K562 (cell line): ENCODE measurements at regions not wholly inside any gene's neighbourhood (a gene's known extent, or its start where the extent isn't known, plus 50 kb on each side); places are given as distances from the start of the nearest gene placed in this dataset.

ENCODE experiments used
- ATAC-seq: fragments of 200-7000 bp; cut with Tn5 transposase; 3 replicates; pipeline ENCODE4 v1.9.1; 2020; ENCODE audit warnings: moderate library complexity
- BruUV-seq: library from RNA; stranded (reverse); fragments of 400-500 nt; replicated peaks from 2 replicates; lab custom pipeline; 2021; lab: Mats Ljungman, UMichigan
- CTCF ChIA-PET: fragments of 300-600 bp; formaldehyde crosslinking; extraction: SDS; loops from one replicate; lab custom pipeline; 2021; ENCODE audit warnings: low intra/inter-chr PET ratio; lab: Yijun Ruan, JAX
- POLR2A ChIA-PET: fragments of 300-600, 350-650 bp; sonication (Branson Sonifier 250); formaldehyde crosslinking; extraction: SDS; loops from one replicate; lab custom pipeline; 2021; ENCODE audit warnings: antibody characterized with exemption, inconsistent platforms; lab: Yijun Ruan, JAX
- DNase-seq, 4 experiments: peaks; one replicate each; pipeline versions ENCODE4 v3.0.0 to v3.0.0-alpha.2; 2011 to 2018; ENCODE audit warnings: low spot score in 3 of 4, mixed read lengths in 3 of 4; ENCODE audit errors: extremely low read depth in 1 of 4
- FAIRE-seq: peaks from 2 replicates; lab custom pipeline; 2011; peaks lifted over from hg19 to GRCh38; lab: Jason Lieb, UNC
- H2AFZ ChIP-seq: 2 replicates; pipeline ENCODE4 v1.6.0; 2011; ENCODE audit warnings: low read depth, low read length, control low read depth, inconsistent platforms
- H3K27ac ChIP-seq: fragments of 200-600 bp; 3 replicates; pipeline ENCODE4 v1.8.0; 2011; ENCODE audit warnings: low read depth, mild to moderate bottlenecking, control low read depth, inconsistent platforms, low read length, moderate library complexity, mixed read lengths; ENCODE audit errors: extremely low read depth
- H3K27me3 ChIP-seq, 2 experiments: fragments of 300-600 bp in 1 of 2; 2 replicates in 1 of 2; 3 replicates in 1 of 2; pipeline versions ENCODE4 v1.6.0 to v1.8.0; 2011; ENCODE audit warnings: inconsistent platforms in 2 of 2, low read length in 2 of 2, mild to moderate bottlenecking in 1 of 2, mixed read lengths in 1 of 2, moderate library complexity in 1 of 2; ENCODE audit not compliant: control insufficient read depth in 2 of 2, insufficient read depth in 2 of 2
- H3K36me3 ChIP-seq: fragments of 300-600 bp; 3 replicates; pipeline ENCODE4 v1.8.0; 2011; ENCODE audit warnings: mild to moderate bottlenecking, low read length, inconsistent platforms; ENCODE audit not compliant: control insufficient read depth, insufficient read depth
- H3K4me1 ChIP-seq, 2 experiments: fragments of 200-600 bp in 1 of 2; replicated peaks in 1 of 2; 2 replicates in 1 of 2; 3 replicates in 1 of 2; pipeline versions ENCODE4 v1.5.1 to v1.8.0; 2011; ENCODE audit warnings: inconsistent platforms in 2 of 2, low read length in 2 of 2, mild to moderate bottlenecking in 1 of 2, mixed read lengths in 1 of 2, moderate library complexity in 1 of 2; ENCODE audit not compliant: control insufficient read depth in 2 of 2, insufficient read depth in 2 of 2
- H3K4me2 ChIP-seq: 2 replicates; pipeline ENCODE4 v1.6.1; 2011; ENCODE audit warnings: low read length, control low read depth, inconsistent platforms, mixed read lengths; ENCODE audit not compliant: insufficient read depth
- H3K4me3 ChIP-seq: fragments of 200-600 bp; sonication (generic), shearing (Covaris generic); 2 replicates; pipeline ENCODE4 v1.5.1; 2016; ENCODE audit warnings: control low read depth, inconsistent platforms
- H3K79me2 ChIP-seq: fragments of 200-600 bp; 3 replicates; pipeline ENCODE4 v1.8.0; 2011; ENCODE audit warnings: low read length, inconsistent platforms; ENCODE audit not compliant: control insufficient read depth, insufficient read depth
- H3K9ac ChIP-seq, 2 experiments: 2 replicates each; pipeline versions ENCODE4 v1.6.0 to v1.6.1; 2011; ENCODE audit warnings: low read depth in 2 of 2, low read length in 2 of 2, control low read depth in 1 of 2, inconsistent platforms in 1 of 2, mild to moderate bottlenecking in 1 of 2, mixed read lengths in 1 of 2; ENCODE audit not compliant: insufficient read depth in 1 of 2
- H3K9me1 ChIP-seq: one replicate; pipeline ENCODE4 v1.6.0; 2011; ENCODE audit warnings: inconsistent platforms, mild to moderate bottlenecking, low read length, moderate library complexity; ENCODE audit not compliant: control insufficient read depth, insufficient read depth
- H3K9me3 ChIP-seq: replicated peaks from 2 replicates; pipeline ENCODE4 v1.5.1; 2011; ENCODE audit warnings: low read depth, low read length, inconsistent platforms; ENCODE audit not compliant: control insufficient read depth, insufficient read depth
- H4K20me1 ChIP-seq: replicated peaks from 2 replicates; pipeline ENCODE4 v1.6.1; 2011; ENCODE audit warnings: low read length, inconsistent platforms, mixed read lengths; ENCODE audit not compliant: control insufficient read depth, insufficient read depth
- DMBX1 ChIP-seq: fragments of 250-450 bp; sonication (Bioruptor Pico); IDR thresholded peaks from 2 replicates; pipeline ENCODE4 v1.8.0; 2022; ENCODE audit warnings: inconsistent platforms, mild to moderate bottlenecking, moderate library complexity, borderline replicate concordance
- MAFK ChIP-seq: IDR thresholded peaks from 2 replicates; pipeline ENCODE4 v1.6.1; 2011; ENCODE audit warnings: low read length, improper control_type of control experiment
- MCM2 ChIP-seq: fragments of 450-650 bp; IDR thresholded peaks from 2 replicates; pipeline ENCODE4 v1.6.1; 2017; ENCODE audit warnings: low read depth, mild to moderate bottlenecking
- MXI1 ChIP-seq: IDR thresholded peaks from 2 replicates; pipeline ENCODE4 v1.6.1; 2011; ENCODE audit warnings: low read depth, mild to moderate bottlenecking, improper control_type of control experiment, low read length
- WGBS: fragments of 100-300 bp; shearing (Covaris generic); methylation state at CpG from one replicate; pipeline ENCODE4 v1.1.6; 2016; ENCODE audit warnings: low coverage, mixed read lengths; ENCODE audit not compliant: insufficient coverage; ENCODE audit errors: missing lambda C conversion rate; 5-methylcytosine and 5-hydroxymethylcytosine counted together
- in situ Hi-C: fragments of 300-500 bp; cut with MboI; formaldehyde crosslinking; loops from 4 replicates; pipeline ENCODE4 v1.15.0; 2018; ENCODE audit warnings: inconsistent platforms, mixed read lengths
- intact Hi-C: fragments of 100-400 bp; cut with micrococcal nuclease; formaldehyde crosslinking; loops from 2 replicates; pipeline ENCODE4 v1.14.2; 2022
- TF ChIP-seq, protein P1 (sequence below): fragments of 450-650 bp; IDR thresholded peaks from 2 replicates; pipeline ENCODE4 v1.6.1; 2014; ENCODE audit warnings: low read depth, mild to moderate bottlenecking, moderate library complexity, borderline replicate concordance
- TF ChIP-seq, protein P2 (sequence below): IDR thresholded peaks from 2 replicates; pipeline ENCODE4 v1.6.1; 2011; ENCODE audit warnings: borderline replicate concordance, low read depth, mild to moderate bottlenecking, moderate library complexity, low read length; ENCODE audit not compliant: insufficient read depth, poor library complexity, severe bottlenecking
- TF ChIP-seq, protein P3 (sequence below): sonication (generic); formaldehyde crosslinking; IDR thresholded peaks from 2 replicates; pipeline ENCODE4 v1.4.0; 2020; ENCODE audit warnings: mild to moderate bottlenecking, missing genetic modification reagents

DNA sequence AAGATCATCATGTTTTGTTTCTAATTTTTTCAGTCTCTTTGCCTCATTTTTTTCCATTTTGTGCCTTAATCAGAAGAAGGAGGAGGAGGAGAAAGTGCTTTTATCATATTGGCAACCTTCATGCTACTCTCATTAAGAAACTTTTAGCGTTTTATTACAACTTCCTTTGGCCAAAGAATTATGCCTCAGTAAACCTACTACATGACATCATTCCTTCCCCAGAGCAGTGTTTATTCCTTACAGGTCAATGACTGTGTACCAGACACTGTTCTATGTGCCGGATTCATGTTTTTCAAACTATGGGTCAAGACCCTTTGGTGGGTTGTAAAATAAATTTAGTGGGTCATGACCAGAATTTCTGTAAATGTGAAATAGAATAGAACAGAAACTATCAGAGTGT, 110.4 kb downstream of the SLC30A10 start:
- intact Hi-C loops, result loop anchor here (10.0 kb wide), 4 partner anchors 243 to 1563 kb away; no protein-coding TSS in a partner anchor
- POLR2A ChIA-PET, result no interaction called here
- no TSS peak for BruUV-seq
- CTCF ChIA-PET, result no interaction called here
- Histone ChIP-seq H3K9ac (no peak overlapping the region), H3K4me3 (no peak overlapping the region), H3K9me3 (no peaks in the 10 kb centered on the region), H3K9me1 (no peaks in the 10 kb centered on the region), H3K27me3 (peaks cover 16 to 24% of the 10 kb centered on the region in 2 experiments; a peak in 4 of 5 replicates), H3K36me3 (no peaks in the 10 kb centered on the region), H3K27ac (no peak overlapping the region), H4K20me1 (no peaks in the 10 kb centered on the region), H3K4me1 (no peaks in the 10 kb centered on the region), H3K4me2 (no peak overlapping the region), H3K79me2 (no peaks in the 10 kb centered on the region), H2AFZ (no peak overlapping the region)
- no peak for ATAC-seq
- 3% methylated on average over 2 of the region's 2 CpGs for WGBS
- FAIRE-seq, result no peak
- TF ChIP-seq MCM2 (no peak), DMBX1 (CRISPR knock-in tag) (no peak), MAFK (no peak), MXI1 (no peak)
- TF ChIP-seq, protein P1, sequence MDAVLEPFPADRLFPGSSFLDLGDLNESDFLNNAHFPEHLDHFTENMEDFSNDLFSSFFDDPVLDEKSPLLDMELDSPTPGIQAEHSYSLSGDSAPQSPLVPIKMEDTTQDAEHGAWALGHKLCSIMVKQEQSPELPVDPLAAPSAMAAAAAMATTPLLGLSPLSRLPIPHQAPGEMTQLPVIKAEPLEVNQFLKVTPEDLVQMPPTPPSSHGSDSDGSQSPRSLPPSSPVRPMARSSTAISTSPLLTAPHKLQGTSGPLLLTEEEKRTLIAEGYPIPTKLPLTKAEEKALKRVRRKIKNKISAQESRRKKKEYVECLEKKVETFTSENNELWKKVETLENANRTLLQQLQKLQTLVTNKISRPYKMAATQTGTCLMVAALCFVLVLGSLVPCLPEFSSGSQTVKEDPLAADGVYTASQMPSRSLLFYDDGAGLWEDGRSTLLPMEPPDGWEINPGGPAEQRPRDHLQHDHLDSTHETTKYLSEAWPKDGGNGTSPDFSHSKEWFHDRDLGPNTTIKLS, result no peak
- TF ChIP-seq, protein P2, sequence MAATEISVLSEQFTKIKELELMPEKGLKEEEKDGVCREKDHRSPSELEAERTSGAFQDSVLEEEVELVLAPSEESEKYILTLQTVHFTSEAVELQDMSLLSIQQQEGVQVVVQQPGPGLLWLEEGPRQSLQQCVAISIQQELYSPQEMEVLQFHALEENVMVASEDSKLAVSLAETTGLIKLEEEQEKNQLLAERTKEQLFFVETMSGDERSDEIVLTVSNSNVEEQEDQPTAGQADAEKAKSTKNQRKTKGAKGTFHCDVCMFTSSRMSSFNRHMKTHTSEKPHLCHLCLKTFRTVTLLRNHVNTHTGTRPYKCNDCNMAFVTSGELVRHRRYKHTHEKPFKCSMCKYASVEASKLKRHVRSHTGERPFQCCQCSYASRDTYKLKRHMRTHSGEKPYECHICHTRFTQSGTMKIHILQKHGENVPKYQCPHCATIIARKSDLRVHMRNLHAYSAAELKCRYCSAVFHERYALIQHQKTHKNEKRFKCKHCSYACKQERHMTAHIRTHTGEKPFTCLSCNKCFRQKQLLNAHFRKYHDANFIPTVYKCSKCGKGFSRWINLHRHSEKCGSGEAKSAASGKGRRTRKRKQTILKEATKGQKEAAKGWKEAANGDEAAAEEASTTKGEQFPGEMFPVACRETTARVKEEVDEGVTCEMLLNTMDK, result no peak
- TF ChIP-seq, protein P3, sequence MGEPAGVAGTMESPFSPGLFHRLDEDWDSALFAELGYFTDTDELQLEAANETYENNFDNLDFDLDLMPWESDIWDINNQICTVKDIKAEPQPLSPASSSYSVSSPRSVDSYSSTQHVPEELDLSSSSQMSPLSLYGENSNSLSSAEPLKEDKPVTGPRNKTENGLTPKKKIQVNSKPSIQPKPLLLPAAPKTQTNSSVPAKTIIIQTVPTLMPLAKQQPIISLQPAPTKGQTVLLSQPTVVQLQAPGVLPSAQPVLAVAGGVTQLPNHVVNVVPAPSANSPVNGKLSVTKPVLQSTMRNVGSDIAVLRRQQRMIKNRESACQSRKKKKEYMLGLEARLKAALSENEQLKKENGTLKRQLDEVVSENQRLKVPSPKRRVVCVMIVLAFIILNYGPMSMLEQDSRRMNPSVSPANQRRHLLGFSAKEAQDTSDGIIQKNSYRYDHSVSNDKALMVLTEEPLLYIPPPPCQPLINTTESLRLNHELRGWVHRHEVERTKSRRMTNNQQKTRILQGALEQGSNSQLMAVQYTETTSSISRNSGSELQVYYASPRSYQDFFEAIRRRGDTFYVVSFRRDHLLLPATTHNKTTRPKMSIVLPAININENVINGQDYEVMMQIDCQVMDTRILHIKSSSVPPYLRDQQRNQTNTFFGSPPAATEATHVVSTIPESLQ (CRISPR knock-in tag), result no peak
- DNase-seq, result no peak
- in situ Hi-C loops, result loop anchor here (25.0 kb wide), 1 partner anchor 1481 kb away; the partner anchor contains the start of gene TGFB2
